Hepatic stellate cell (primary cell): ENCODE measurements at regions not wholly inside any gene's neighbourhood (a gene's known extent, or its start where the extent isn't known, plus 50 kb on each side); places are given as distances from the start of the nearest gene placed in this dataset.

Source experiments
- DNase-seq: peaks from one replicate; pipeline ENCODE4 v3.0.0; 2011; ENCODE audit warnings: low spot score

DNA sequence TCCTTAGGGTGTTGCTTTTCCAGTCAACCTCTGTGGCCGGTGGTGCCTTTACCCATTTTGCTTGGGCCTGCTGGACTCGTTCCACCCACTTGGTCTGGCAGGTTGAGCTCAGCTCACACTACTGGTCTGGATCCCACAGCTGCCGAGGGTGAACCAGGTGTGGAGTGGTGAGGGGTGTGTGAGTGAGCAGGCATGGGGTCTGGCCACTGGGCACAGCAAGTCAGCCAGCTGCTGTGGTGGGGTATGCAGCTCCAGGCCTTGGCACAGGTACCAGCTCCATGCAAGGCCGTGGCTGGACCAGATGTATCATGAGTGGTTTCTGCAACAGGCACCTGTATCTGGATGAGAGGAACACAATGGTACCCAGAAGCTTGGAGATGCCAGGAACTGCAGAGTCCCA lies 277.6 kb upstream of the KLHL1 start:
- no peak for DNase-seq

DNA sequence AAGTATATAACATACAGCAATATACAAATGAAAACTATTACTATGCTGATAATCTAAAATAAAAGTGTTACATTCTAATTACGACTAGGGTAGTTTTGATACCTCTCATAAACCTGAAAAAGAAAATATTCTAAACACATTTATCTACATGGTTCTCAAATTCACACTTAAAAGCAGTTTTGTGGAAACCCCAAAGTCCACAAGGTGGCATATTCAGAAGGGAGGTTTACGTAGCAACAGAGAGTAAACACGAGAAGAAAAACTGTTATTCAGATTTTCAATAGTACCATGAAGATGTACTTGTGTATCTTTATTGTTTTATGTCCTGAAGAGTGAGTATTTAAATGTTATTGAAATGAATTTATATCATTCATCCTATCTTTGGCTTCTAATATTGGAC lies 275.9 kb upstream of the KLHL1 start:
- DNase-seq, result no peak

DNA sequence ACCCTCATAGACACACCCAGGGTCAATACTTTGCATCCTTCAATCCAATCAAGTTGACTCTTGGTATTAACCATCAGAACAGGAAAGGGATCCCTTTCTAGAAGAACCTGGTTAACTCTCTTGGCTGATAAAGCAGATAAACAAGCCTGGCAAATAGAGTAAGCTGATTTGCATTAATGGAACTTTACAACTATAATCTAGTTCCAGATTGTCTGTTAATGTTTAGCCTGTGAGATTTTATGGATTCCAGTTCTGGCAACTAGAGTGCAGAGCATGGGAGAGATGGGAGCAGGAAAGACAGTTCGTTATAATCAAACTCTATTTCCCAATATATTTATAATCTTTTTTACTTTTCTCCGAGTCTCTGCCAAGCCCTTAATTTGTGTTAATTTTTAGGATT lies 272.6 kb upstream of the KLHL1 start:
- DNase-seq, result no peak

DNA sequence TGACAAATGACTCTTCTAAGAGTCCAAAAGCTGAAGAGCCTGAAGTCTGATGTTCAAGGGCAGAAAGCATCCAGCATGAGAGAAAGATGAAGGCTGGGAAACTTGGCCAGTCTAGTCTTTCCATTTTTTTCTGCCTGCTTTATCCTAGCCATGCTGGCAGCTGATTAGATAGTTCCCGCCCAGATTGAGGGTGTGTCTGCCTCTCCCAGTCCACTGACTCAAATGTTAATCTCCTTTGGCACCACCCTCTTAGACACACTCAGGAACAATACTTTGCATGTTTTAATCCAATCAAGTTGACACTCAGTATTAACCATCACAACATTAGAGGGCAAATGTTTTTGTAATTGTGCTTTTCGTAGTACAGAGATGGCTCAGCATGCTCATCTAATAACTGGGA lies 267.5 kb upstream of the KLHL1 start:
- DNase-seq, result no peak

DNA sequence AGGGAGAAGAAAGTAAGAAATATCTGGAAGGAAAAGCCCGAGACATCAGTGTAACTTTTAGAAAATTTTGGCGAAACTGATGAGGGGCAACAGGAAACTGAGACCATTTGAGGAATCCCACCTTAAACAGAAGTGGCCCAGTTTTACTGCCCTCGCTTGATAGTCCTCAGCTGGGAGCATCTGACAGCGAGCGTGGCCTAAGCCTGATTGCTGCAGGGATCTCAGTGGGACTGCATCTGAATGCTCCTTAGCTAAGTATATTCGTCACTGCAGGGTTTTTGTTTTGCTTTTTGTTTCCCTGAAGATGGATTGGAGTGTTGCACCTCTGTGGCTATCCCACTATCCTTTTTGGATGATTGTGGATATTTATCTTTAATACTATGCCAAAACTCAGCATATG lies 262.7 kb upstream of the KLHL1 start:
- no peak for DNase-seq

DNA sequence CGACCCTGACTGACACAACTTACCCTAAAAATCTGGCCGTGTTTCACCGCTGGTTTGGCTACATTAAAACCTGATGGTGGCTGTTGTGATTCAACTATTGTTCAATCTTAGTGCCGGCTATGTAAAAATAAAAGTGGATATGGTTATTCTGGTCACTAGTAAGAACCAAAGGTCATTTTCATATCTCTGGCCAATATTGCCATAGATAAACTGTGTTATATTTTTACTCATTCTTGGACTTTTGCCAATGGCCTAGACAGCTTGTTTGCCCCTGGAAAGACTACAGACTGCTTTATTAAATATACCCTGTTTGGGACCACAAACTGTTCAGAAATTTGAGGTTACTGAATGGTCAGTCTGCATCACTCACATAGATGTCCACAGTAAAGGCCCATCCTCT lies 258.5 kb upstream of the KLHL1 start:
- DNase-seq, result no peak

DNA sequence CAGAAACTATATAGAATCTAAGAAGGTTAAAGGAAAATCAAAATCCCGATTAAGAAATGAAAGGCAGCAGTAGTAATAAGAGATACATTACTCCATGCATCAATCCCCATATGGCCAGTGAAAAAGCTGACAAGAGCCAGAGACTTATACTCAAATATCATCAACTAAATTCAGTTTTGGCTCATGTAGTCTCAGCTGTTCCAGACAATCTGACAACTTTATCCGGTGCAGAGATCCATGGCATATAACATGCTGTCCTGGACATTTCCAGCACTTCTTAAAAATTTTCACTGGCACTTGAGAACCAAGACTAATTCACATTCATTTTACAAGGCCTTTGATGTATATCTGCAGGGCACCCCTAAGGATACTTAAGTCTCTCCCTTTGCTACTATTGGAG lies 255.7 kb upstream of the KLHL1 start:
- no peak for DNase-seq

DNA sequence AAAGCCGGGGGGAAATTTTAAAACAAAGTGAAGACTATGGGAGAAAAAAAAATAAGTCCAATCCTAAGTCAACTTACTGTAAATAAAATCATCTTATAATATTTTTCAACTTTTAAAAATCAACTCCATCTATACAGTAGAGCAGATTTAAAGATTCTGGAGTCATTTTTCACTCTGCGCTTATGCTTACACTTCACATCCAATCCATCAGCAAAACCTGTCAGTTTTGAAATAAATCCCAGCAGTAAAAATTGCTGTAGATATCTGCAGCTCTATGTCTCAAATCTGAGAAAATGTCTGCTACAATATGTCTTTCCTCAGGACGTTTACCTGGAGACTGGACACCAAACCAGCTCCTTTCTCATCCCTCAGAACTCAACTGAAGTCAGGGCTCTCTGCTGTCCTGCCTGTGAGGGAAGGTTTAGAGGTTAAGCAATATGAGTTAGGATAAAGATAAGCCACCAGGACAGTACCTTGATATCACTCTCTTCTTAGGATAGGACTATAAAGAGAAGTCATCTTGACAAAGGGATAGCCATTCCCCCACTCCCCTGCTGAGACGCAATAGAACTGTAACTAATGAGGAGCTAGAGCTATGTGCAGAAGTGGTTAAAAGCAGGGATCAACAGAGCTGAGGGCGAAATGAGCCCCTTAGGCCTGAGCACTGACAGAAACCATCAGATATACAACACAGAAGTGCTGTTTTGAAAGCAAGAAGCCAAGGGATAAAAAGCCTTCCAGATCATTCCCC lies 254.7 kb upstream of the KLHL1 start:
- DNase-seq, result no peak

DNA sequence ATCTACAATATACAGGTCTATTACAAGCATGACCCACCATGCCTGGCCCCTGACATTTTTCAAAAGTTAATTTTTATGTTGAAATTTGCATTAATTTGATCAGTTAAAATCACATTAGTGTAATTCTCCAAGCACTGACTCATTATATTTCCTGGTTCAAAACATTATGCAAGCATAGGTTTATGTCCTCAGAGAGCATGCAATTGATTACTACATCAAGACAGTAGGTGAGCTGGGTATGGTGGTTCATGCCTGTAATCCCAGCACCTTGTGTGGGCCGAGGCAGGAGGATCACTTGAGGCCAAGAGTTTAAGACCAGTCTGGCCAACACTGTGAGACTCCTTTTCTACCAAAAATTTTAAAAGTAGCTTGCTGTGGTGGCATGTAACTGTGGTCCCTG lies 248.8 kb upstream of the KLHL1 start:
- no peak for DNase-seq

DNA sequence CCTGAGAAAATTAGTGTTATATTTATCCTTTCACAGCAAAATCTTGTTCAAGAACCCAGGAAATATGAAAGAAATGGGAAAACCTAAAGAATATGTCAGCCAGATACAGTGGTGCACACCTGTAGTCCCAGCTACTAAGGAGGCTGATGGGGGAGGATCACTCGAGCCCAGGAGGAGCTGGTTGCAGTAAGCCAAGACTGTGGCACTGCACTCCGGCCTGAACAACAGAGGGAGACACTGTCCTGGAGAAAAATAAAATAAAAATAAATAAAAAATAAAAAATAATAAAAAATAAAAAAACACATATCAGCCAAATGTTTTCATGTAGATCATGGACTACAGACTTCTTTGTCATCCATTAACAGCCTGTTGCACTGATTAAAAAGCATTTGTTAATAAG lies 244.8 kb upstream of the KLHL1 start:
- DNase-seq, result no peak

DNA sequence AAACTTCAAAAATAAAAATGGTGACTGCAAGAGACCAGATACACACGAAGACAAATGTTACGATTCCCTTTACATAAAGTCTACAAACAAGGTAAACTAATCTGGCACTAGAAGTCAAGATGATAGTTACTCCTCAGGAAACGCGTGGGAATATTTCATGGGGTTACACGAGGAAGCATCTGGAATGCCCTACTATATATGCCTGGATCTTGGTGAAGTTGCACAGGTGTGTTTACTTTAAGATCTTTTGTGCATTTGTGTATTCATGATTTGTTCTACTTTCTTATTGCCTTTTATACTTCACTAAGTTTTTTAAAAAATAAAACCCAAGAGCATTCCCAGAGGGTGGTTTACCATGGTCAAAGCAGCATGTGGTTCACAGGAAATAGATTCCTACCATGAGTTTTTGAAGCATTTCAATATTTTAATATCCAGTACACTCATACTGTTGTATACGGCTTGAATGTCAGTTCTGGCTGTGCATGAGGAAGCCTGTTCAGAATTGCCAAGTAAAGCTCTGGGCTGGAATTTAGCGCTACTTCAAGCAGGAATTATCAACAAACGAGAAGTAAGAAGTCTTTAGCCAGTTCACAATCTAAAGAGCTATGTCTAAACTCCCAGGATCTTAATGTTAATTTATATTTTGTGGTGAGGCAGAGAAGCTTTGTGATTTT lies 239.8 kb upstream of the KLHL1 start:
- no peak for DNase-seq

DNA sequence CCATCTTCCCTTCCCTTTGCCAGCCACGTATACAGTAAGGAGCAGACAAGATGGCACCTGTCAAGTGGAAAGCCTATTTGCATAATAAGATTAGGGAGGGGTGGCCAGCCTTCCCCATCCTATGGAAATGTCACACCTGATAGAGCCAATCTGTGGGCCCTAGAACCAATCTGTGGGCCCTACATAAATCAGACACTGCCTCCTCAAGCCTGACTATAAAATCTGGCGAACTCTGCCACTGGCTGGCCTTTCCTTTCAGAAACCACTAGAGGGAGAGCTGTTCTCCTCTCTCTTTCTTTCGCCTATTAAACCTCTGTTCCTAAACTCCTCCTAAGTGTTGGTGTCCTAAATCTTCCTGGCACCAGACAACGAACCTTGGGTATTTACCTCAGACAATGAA lies 231.5 kb upstream of the KLHL1 start:
- DNase-seq, result no peak

DNA sequence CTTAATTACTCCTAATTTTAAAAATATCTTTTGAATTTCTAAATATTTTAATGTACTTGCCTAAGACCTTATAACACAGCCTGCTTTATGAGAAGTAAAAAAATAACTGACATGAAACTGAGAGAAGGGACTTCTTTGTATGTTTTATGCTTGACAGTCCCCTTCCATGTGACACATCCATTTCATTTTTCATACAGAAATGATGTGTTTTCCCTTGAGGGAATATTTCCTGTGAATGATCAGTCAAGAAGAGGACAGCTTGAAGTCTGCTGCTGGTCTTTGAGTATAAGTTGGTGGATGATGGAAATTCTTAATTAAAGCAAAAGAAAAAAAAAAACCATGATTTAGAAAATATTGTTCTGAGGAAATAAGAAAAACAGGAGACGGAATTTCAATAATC lies 230.4 kb upstream of the KLHL1 start:
- no peak for DNase-seq

DNA sequence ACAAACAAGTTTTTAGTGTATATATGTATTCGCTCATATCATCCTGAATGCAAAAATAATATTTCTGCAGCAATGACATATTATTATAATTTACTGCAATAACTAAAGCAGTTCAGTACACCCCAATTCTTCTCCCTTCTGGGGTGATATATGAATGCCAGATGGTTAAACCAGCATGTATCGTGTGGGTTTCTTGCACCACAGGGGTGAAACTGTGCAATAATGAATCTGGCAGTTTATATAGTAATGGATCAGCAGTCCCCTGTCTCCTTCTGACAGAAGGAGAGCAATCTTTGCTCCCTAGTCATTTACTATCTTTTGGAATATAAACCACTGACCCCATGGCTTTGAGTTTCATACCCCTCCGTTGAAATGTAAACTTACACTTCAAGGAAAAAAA lies 228.6 kb upstream of the KLHL1 start:
- no peak for DNase-seq

DNA sequence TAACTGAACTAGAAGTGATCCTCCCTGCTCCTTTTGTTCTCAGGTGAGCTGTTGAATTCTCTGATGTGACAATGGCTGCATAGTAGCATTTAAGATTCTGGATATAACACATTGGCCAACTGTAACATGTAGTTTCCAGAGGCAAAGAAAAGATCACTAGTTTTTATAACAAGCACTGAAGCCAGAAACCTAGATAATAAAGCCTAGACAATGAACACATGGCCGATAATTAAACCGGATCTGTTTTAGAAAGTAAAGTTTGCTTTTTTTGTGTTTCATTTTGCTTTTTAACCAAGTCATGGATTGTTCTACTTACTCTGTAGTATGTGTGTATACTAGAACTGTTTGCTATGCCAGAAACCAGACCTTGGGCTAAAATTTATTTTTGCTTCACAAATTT lies 225.5 kb upstream of the KLHL1 start:
- no peak for DNase-seq

DNA sequence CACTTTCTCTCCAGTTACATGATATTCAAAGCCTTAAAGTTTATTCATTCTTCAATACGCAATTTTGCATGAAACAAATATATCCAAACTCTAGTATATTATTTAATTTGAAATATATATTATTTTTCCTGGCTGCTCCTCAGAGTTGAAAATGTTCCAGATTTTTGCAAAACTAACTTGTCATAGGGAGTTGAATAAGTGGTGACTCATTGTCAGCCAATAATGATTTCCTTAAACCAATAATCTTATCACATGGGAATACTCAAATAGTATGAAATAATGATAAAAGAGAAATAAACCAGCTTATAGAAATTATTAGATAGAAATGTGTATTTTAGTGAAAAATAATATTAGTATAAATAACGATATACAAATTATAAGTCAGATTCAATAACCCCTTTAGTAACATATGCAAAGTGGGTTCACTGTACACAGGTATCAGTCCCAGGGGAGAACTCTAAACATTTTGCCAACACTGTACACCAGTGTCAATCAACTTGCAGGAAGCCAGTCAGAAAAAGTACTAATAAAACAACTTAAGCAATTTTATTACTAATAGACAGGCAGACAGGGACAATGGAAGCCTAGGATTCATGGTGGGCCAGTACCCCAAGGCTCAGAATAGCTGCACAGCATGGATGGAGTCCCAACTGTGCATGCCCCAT lies 222.6 kb upstream of the KLHL1 start:
- no peak for DNase-seq

DNA sequence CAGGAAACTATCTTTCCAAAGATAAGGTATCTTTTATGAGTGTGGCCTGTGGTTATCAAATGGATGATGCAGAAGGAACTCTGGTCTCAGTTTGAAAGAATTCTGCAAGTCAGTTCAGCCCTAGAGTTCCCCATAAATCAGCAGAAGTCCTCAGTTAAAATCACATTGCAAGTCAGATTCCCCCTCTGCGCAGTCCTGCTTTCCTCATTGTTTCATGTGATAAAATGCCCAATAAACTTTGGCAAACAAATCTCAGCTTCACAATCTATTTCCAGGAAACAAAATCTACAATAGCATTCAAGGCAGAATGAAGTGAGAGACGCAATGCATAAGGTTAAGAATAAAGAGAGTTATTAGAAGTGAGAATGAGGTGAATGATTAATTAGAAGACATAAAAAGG lies 216.3 kb upstream of the KLHL1 start:
- no peak for DNase-seq

DNA sequence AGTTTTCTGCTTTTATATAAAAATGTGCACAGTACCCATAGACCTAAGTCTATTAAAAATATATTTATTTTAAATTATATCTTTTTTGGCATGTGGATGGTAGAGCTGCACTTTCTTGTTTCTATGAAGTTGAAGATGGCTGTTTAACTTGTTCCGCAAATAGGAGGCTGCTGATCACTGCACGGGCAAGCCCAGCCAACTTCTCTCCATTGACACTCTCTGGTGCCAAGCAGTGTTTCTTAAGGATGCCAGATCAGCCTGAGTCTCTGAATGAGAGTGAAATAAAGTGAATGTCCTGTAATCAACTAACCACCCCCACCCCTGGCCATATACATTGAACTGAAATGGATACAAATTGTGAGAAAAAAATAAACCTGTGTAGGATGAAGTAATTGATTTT lies 202.9 kb upstream of the KLHL1 start:
- no peak for DNase-seq

DNA sequence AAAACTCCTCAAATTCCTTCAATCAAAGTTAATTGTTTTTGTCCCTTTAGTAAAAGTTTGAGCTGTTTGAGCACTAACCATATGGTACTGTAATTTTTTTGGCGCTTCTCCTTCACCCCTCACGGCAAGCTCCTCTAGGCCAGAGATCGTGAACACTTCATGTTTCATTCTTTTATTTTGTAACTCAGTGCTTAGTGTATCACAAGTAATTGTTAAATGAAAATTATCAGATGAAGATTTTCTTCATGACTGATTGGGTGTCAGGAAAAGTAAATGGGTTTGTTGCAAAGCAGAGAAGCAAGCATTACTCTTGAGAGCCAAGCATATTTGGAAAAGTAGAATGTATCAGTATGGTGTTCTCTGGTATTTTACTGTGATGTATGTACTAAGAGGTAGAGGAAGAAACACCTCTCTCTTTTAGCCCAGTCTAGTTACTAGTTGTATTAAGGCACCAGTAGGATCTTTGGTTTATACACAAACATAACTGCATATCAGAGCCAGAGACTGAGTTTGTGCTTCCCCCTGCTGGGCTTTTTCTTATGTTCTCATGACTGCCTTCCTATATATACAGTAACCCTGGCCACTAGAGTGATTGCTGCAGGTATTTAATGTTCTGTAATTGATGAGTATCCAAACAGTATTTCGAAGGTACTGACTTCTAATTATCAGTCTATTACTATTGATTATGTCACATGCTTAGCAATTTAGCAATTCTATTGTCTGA lies 202.3 kb upstream of the KLHL1 start:
- DNase-seq, result no peak

DNA sequence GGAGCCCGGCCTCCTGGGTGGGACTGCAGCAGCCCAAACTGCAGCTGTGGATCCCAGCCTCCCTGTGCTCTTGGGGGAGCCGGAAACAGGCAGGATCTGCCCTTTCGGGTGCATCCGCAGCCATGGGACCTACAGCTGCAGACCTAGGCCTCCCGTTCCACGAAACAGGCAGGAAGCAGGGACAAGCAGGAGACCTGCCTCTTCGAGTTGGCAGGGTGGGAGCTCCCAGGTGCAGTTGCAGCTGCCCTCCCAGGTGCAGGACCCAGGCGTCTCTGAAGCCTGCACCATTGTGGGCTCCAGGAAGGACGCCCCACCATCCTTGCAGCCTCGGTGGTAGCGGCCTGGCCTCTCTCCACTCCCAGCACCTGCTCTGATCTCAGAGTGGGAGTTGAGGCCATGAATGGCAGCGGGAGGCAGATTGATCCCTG lies 189.0 kb upstream of the KLHL1 start:
- no peak for DNase-seq

DNA sequence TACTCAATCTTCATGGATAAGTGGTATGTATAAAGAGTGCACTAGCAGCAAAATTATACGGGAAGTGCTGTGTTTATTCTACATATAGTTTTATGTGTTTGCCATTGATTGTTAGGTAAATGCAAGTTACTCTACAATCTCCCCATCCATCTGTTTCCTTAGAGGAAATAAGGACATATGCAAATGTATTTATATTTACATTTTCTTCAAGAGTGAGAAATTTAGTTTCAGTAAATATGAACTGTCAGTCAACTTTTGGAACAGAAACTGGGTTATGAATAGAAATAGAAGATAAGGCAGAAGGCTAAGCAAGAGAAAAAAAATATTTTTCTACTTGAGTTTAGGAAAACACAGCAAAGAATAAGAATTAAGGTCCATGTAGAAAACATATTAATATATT lies 176.1 kb upstream of the KLHL1 start:
- DNase-seq, result no peak

DNA sequence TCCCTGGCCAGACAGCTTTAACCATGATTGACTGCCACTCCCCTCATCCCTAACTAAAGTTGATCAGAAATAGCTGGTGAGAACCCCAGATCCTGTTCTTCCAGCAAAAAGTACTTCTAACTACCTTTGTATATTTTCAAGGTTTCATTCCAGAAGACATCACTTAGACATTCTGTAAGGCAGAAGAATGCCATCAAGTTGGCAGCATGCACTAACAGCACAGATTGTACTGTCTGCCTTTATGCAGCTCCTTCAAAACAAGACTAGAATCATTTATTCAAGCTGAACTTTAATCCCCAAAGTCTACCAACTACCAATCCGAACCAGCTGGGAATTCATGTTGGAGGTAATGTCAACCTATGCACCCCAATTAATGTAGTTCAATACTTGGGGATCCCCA lies 167.6 kb upstream of the KLHL1 start:
- DNase-seq, result no peak
